GM21447 (cell line): ENCODE measurements at regions not wholly inside any gene's neighbourhood (a gene's known extent, or its start where the extent isn't known, plus 50 kb on each side); places are given as distances from the start of the nearest gene placed in this dataset.
A peak's percentile ranks its signal among the peaks of the same experiment; 100 is the strongest.

Source experiments
- ATAC-seq: cut with Tn5 transposase; IDR thresholded peaks from one replicate; pipeline ENCODE4 v1.9.1; 2021; ENCODE audit not compliant: unreplicated experiment

- ATAC-seq = no peak
These were observed 665.9 kb downstream of the SQOR start for GRCh38 chr15:46300716-46301115.

- no peak for ATAC-seq
These were observed 666.5 kb downstream of the SQOR start for GRCh38 chr15:46301291-46301690.

GRCh38 chr15:46301826-46302225, 667.0 kb downstream of the SQOR start:
- ATAC-seq = no peak

- ATAC-seq = no peak
These were observed 669.5 kb downstream of the SQOR start for GRCh38 chr15:46304321-46304720.

GRCh38 chr15:46307746-46308145, 672.9 kb downstream of the SQOR start:
- no peak for ATAC-seq

GRCh38 chr15:46309914-46310313, 675.1 kb downstream of the SQOR start:
- ATAC-seq = no peak

GRCh38 chr15:46312133-46312740, 677.4 kb downstream of the SQOR start:
- ATAC-seq = peak; percentile 82

GRCh38 chr15:46315434-46315833, 680.6 kb downstream of the SQOR start:
- ATAC-seq = no peak

GRCh38 chr15:46316024-46316423, 681.2 kb downstream of the SQOR start:
- ATAC-seq = no peak

- no peak for ATAC-seq
These were observed 682.2 kb downstream of the SQOR start for GRCh38 chr15:46317029-46317428.

GRCh38 chr15:46322753-46323152, 687.9 kb downstream of the SQOR start:
- no peak for ATAC-seq

- ATAC-seq = no peak
These were observed 691.3 kb downstream of the SQOR start for GRCh38 chr15:46326173-46326572.

GRCh38 chr15:46328821-46329220, 694.0 kb downstream of the SQOR start:
- no peak for ATAC-seq

GRCh38 chr15:46329876-46330275, 695.0 kb downstream of the SQOR start:
- ATAC-seq = no peak

- ATAC-seq = no peak
These were observed 696.7 kb downstream of the SQOR start for GRCh38 chr15:46331546-46331945.

- no peak for ATAC-seq
These were observed 708.5 kb downstream of the SQOR start for GRCh38 chr15:46343196-46343935.

- no peak for ATAC-seq
These were observed 709.4 kb downstream of the SQOR start for GRCh38 chr15:46344115-46344724.

GRCh38 chr15:46344915-46345314, 710.1 kb downstream of the SQOR start:
- ATAC-seq = no peak

- no peak for ATAC-seq
These were observed 719.6 kb downstream of the SQOR start for GRCh38 chr15:46354443-46354842.

- ATAC-seq = no peak
These were observed 730.7 kb downstream of the SQOR start for GRCh38 chr15:46365572-46365971.

- no peak for ATAC-seq
These were observed 731.7 kb downstream of the SQOR start for GRCh38 chr15:46366360-46367007.

- no peak for ATAC-seq
These were observed 749.1 kb downstream of the SQOR start for GRCh38 chr15:46383978-46384377.
